ENCODE measurements at regions not wholly inside any gene's neighbourhood (a gene's known extent, or its start where the extent isn't known, plus 50 kb on each side); places are given as distances from the start of the nearest gene placed in this dataset.
A peak's percentile ranks its signal among the peaks of the same experiment; 100 is the strongest.

GRCh38 chr1:55287723-55288122 lies 72.6 kb upstream of the USP24 start:
- no peak overlapping the region for H3K27ac ChIP-seq
- 70 to 93% methylated on average over 8 to 9 of the region's 9 CpGs for WGBS, 2 donors
- peaks cover 8 to 26% (median 8%) of the 10 kb centered on the region in 3 donors for H3K4me1 ChIP-seq
- no peaks in the 10 kb centered on the region for H3K27me3 ChIP-seq
- no peak overlapping the region for H3K4me3 ChIP-seq
- no peak for DNase-seq
- H3K36me3 ChIP-seq = no peaks in the 10 kb centered on the region
- intact Hi-C loops (cut with DNase I) = loop anchor here (5.0 kb wide), 1 partner anchor 1300 kb away; no protein-coding TSS in a partner anchor
- no peaks in the 10 kb centered on the region for H3K9me3 ChIP-seq
- TF ChIP-seq, protein P1, sequence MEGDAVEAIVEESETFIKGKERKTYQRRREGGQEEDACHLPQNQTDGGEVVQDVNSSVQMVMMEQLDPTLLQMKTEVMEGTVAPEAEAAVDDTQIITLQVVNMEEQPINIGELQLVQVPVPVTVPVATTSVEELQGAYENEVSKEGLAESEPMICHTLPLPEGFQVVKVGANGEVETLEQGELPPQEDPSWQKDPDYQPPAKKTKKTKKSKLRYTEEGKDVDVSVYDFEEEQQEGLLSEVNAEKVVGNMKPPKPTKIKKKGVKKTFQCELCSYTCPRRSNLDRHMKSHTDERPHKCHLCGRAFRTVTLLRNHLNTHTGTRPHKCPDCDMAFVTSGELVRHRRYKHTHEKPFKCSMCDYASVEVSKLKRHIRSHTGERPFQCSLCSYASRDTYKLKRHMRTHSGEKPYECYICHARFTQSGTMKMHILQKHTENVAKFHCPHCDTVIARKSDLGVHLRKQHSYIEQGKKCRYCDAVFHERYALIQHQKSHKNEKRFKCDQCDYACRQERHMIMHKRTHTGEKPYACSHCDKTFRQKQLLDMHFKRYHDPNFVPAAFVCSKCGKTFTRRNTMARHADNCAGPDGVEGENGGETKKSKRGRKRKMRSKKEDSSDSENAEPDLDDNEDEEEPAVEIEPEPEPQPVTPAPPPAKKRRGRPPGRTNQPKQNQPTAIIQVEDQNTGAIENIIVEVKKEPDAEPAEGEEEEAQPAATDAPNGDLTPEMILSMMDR (IDR thresholded peaks at IDR 0.05) = no peak
- no peak for TF ChIP-seq POLR2A (IDR thresholded peaks at IDR 0.05)

- intact Hi-C loops (cut with DNase I) = loop anchor here (5.0 kb wide), 1 partner anchor 1300 kb away; no protein-coding TSS in a partner anchor
Observed at GRCh38 chr1:55286856-55287602, 71.9 kb upstream of the USP24 start.

DNA sequence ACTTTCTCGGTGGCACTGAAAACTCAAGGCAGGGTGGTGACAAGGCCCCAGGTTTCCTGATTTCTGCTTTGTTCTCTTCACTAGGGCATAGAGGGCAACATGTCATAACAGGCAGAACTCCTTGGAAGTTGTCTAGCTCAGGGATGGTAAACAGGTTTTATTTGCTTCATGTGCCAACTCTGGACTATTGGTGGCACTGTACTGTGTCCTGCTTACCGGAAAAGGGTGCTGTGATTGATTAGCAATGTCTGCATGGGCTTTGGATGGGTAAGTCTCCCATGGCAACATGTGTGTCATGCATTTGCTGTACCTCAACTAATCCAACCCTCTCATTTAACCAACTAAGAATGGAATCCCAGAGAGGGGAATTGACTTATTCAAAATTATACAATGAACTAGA lies 70.7 kb upstream of the USP24 start:
- H3K9me3 ChIP-seq = no peaks in the 10 kb centered on the region
- no peaks in the 10 kb centered on the region for H3K36me3 ChIP-seq
- intact Hi-C loops (cut with DNase I) = loop anchor here (5.0 kb wide), 1 partner anchor 1301 kb away; no protein-coding TSS in a partner anchor
- DNase-seq = no peak
- TF ChIP-seq, protein P1 (IDR thresholded peaks at IDR 0.05) = no peak
- TF ChIP-seq POLR2A (IDR thresholded peaks at IDR 0.05) = no peak
- peaks cover 8 to 26% (median 8%) of the 10 kb centered on the region in 3 donors for H3K4me1 ChIP-seq
- H3K27me3 ChIP-seq = no peaks in the 10 kb centered on the region
- H3K4me3 ChIP-seq = no peak overlapping the region
- WGBS, 2 donors = 44 to 62% methylated on average over 1 to 2 of the region's 2 CpGs
- peak overlapping the region in 3 of 4 donors; percentile 25 to 72 (median 65) for H3K27ac ChIP-seq

More at GRCh38 chr1:55286856-55287602, 71.9 kb upstream of the USP24 start:
- no peak for TF ChIP-seq POLR2A (IDR thresholded peaks at IDR 0.05)
- TF ChIP-seq, protein P1 (IDR thresholded peaks at IDR 0.05) = no peak
- WGBS, 2 donors = 53 to 62% methylated on average over 5 of the region's 5 CpGs
- no peaks in the 10 kb centered on the region for H3K27me3 ChIP-seq
- no peaks in the 10 kb centered on the region for H3K36me3 ChIP-seq
- H3K4me3 ChIP-seq = no peak overlapping the region
- no peaks in the 10 kb centered on the region for H3K9me3 ChIP-seq
- H3K4me1 ChIP-seq = peaks cover 8 to 26% (median 8%) of the 10 kb centered on the region in 3 donors
- H3K27ac ChIP-seq = no peak overlapping the region
- DNase-seq = no peak

- H3K4me1 ChIP-seq = peaks cover 8 to 26% (median 8%) of the 10 kb centered on the region in 3 donors
- H3K36me3 ChIP-seq = no peaks in the 10 kb centered on the region
- H3K9me3 ChIP-seq = no peaks in the 10 kb centered on the region
- intact Hi-C loops (cut with DNase I) = loop anchor here (5.0 kb wide), 1 partner anchor 1302 kb away; no protein-coding TSS in a partner anchor
- DNase-seq = no peak
- WGBS, 2 donors = 13 to 24% methylated on average over 4 of the region's 4 CpGs
- TF ChIP-seq, protein P1 (IDR thresholded peaks at IDR 0.05) = peak in 5 of 6 experiments; percentile 34 to 65 (median 53)
- TF ChIP-seq POLR2A (IDR thresholded peaks at IDR 0.05) = no peak
- no peak overlapping the region for H3K4me3 ChIP-seq
- H3K27me3 ChIP-seq = no peaks in the 10 kb centered on the region
- H3K27ac ChIP-seq = peak overlapping the region in 3 of 4 donors; percentile 25 to 72 (median 65)
Observed at GRCh38 chr1:55284856-55285255, 69.7 kb upstream of the USP24 start.

DNA sequence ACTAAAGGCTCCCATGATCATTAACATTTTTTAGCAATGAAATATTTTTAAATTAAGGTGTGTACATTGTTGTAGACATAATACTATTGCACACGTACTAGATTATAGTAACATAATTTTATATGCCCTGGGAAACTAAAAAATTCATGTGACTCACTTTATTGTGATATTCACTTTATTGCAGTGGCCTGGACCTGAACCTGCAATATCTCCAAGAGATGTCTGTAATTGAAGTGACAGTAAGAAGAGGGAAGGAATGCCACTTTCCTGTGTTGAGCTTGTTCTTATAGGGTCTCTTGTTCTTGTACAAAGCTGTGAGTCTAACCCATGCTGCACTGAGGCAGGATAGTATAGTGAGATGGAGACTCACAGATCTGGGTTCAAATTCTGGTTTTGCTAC lies 66.9 kb upstream of the USP24 start:
- Histone ChIP-seq H3K9me3 (no peaks in the 10 kb centered on the region), H3K4me1 (peaks cover 8 to 26% (median 11%) of the 10 kb centered on the region in 3 donors), H3K36me3 (no peaks in the 10 kb centered on the region), H3K4me3 (no peak overlapping the region), H3K27ac (no peak overlapping the region), H3K27me3 (no peaks in the 10 kb centered on the region)
- no peak for DNase-seq
- intact Hi-C loops (cut with DNase I) = no loop called here
- 48 to 62% methylated on average over 1 of the region's 1 CpG for WGBS, 2 donors
- TF ChIP-seq POLR2A (IDR thresholded peaks at IDR 0.05) = no peak
- TF ChIP-seq, protein P1 (IDR thresholded peaks at IDR 0.05) = no peak
